Nucleus accumbens (tissue), 56 donors: ENCODE measurements at regions not wholly inside any gene's neighbourhood (a gene's known extent, or its start where the extent isn't known, plus 50 kb on each side); places are given as distances from the start of the nearest gene placed in this dataset.

Experiments
- DNase-seq, 56 donors: peaks; one replicate each; lab custom pipeline; 2025; lab: John Stamatoyannopoulos, UW

GRCh38 chr9:97747201-97747965, 50.2 kb upstream of the XPA start:
- no peak for DNase-seq

DNA sequence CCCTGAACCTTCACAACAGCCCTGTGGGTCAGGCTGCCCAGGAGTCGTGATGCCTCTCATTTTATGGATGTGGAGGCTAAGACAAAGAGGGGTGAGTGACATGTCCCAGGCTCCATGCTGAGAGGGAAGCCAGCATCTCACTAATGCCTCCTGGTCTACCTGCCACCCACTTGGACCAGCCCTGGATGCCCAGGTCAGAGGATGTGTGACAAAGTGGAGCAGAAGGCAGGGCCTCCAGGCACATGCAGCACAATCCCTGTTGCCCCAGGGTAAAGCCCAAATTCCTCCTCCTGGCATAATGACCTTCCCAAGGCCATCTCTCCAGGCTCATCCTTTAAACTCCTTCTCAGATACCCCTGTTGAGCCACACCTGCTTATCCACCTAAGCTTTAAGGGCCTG, 51.4 kb upstream of the XPA start:
- DNase-seq = no peak

GRCh38 chr9:97749928-97750327, 52.8 kb upstream of the XPA start:
- DNase-seq = no peak

DNA sequence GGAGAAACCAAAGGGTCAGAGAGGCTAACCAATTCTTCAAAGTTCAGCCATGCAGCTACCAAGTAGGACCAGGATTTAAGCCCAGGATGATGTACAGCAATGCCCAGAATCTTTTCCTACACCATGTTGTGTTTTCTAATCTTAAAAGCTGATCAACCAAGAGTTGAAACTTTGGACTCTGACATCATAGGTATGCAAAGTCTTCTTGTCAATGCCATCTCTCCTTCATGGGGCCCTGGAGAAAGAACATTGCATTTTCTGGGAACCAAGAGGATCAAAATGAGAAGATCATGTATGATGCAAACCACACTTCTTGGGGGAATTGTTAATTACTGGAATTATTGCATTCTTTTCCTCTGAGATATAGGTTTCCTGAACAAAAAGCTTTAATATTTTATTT, 54.4 kb upstream of the XPA start:
- DNase-seq = no peak

DNA sequence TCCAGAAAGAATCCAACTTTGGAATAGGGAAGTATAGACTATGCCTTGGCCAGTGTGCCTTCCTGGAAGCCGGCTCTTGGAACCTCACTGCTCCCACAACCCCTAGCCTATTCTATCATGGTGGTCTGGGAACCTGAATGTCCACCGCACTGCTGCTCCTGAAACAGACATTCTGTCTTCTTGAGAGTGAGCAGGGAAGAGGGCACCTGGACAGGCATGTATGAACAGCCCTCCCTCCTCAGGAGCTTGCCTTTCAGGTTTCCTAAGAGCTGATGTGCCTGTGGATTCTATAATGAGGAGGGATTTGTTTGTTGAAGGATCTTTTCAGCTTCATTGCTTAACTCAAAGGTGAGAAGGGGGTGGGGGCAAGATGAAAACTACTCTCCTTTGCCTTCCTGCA, 55.1 kb upstream of the XPA start:
- no peak for DNase-seq

GRCh38 chr9:97753364-97753763, 56.2 kb upstream of the XPA start:
- DNase-seq = no peak

DNA sequence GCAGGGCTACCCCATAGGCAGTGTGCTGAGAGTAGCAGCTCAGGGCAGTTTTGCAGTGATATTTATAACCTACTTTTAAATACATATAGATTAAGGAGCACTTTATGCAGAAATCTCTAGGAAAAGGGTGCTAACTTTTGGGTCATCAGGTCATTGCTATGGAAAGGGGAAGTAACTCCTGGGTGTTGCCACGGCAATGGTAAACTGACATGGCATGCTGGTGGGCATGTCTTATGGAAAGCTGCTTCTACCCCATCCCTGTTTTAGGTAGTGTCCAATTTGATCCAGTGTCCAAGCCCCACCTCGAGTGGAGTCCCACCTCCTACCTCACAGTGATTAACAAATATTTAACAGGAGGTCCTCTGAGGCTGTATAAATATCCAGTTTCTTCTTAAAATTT, 56.8 kb upstream of the XPA start:
- no peak for DNase-seq

DNA sequence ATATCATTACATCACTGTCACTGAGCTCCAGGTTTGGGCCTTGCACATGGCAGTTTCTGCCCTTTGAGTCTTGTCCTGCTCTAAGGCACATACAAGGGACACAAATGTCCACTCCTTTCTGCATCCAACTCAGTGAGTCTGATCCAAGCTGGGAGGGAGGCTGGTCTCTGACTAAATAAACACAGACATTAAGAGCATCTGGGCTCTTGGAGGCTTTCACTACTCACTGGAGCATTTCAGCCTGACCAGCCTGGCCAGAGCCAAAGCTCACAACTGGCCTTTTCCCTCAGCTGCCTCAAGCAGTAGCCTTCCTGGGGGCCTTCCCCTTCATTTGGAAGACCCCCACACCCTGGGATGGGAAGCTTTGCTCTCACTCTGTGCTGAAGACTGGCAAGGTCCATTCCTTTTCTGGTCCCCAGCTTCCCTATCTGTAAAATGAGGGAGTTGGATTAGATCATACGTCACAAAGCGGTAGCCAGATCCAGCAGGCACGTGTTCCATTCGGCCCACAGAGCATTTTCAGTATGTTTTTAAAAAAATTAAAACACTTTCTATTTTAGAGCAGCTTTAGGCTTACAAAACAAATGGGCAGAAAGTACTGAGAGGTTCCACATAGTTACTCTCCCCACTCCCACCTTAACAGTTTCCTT, 58.6 kb upstream of the XPA start:
- DNase-seq = no peak

GRCh38 chr9:97756991-97757390, 59.9 kb upstream of the XPA start:
- no peak for DNase-seq

- DNase-seq = no peak
These were observed 61.3 kb upstream of the XPA start for GRCh38 chr9:97758334-97758916.

- DNase-seq = peak in 23 of 56 donors; percentile 2 to 54 (median 13)
These were observed 62.6 kb upstream of the XPA start for GRCh38 chr9:97759581-97760288.

GRCh38 chr9:97761056-97761598, 64.0 kb upstream of the XPA start:
- DNase-seq = no peak

DNA sequence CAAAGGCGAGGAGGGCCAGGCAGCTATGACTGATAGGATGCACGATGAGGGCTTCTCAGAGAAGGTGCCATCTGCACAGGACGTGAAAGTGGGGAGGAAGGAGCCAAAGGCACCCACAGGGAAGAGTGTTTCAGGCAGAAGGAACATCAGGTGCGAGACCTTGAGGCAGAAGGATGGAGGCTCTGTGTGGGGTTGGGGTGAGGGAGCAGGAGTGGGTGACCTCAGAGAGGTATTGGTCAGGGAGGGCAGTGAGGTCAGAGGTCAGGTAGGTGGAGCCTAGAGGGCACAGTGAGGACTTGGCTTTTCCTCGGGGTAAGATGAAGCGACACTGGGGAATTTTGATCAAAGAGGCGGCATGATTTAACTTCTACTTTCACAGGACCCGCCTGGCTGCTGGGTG, 64.7 kb upstream of the XPA start:
- no peak for DNase-seq

DNA sequence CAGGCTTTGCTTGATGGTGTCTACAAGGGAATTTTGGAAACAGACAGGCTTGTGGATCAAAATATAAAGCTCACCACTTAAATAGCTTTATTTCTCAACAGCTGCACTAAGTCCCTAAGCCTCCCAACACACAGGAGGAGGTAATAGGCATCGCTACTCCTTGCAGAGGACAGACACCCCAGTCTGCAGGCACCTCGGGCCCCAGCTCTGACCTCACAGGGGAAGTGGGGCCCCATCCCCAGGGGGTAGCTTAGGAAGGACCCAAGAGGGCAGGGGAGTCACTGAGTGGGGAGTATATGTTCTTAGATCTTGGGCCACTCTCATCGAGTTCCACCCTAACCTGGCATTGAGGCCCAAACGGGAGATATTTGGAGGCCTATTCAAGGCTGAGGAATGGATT, 66.7 kb upstream of the XPA start:
- DNase-seq = no peak

DNA sequence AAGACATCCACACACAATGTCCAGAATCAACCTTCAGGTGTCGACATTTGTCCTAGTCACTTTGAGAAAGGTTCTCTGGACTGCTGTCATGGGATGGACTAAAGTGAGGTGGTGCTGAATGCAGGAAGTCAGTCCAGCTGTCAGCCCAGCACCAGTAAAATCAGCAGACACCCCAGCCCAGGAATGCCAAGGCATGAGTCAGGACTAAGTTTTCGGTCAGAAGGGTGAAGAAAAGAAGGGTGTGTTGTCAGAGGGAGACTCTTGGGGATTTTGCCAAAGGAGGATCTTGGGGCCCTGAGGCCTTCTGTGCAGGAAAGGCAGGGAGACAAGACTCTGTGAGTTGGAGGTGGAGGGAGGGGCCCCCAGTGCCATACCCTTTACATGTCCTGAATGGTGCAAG, 69.0 kb upstream of the XPA start:
- no peak for DNase-seq

GRCh38 chr9:97766610-97767009, 69.5 kb upstream of the XPA start:
- DNase-seq = no peak

DNA sequence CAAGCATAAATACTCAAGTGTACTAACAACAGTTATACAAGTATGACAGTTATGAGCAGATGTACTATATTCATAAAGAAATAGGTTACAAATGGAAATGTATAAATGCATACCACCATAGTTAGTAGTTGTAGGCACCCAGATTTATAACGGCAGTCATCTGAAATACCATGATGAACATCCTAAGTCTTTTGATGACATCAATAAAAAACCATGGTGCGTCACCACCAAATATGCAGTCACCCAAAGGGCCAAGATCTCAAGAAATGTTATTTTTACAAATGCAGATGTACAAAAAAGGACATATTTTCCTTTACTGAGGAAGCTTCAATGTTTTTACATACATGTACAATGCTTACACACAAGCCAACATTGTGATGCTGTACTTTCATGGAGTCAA, 70.8 kb upstream of the XPA start:
- no peak for DNase-seq

DNA sequence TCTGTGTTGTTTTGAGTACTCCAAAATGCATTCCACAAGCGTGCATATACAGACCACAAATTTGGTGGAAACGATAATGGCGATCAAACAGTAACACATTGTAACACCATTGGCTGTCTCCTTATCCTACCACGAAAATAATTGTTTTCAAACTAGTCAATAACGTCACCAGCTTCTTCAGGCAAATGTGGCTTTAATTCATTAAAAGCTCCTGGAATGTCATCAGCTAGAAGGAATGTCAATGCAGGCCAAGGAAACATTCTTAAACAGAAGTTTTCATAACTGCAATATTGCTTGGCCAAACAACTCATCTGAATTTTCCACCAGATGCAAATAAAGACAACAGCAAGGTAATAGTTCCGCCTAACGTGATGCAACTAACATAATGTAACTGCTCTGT, 71.6 kb upstream of the XPA start:
- DNase-seq = no peak

- DNase-seq = no peak
These were observed 72.1 kb upstream of the XPA start for GRCh38 chr9:97769208-97769607.

- DNase-seq = no peak
These were observed 73.8 kb upstream of the XPA start for GRCh38 chr9:97770808-97771372.

GRCh38 chr9:97771641-97772040, 74.5 kb upstream of the XPA start:
- no peak for DNase-seq
